HG02852 (cell line): ENCODE measurements at regions not wholly inside any gene's neighbourhood (a gene's known extent, or its start where the extent isn't known, plus 50 kb on each side); places are given as distances from the start of the nearest gene placed in this dataset.

Source experiments
- ATAC-seq: cut with Tn5 transposase; IDR thresholded peaks from one replicate; pipeline ENCODE4 v1.9.1; 2021; ENCODE audit warnings: mild to moderate bottlenecking, moderate library complexity; ENCODE audit not compliant: unreplicated experiment

- no peak for ATAC-seq
Observed at GRCh38 chrX:10811111-10811510, 190.7 kb upstream of the MID1 start.

- no peak for ATAC-seq
Observed at GRCh38 chrX:10813761-10814160, 193.4 kb upstream of the MID1 start.

- no peak for ATAC-seq
Observed at GRCh38 chrX:10818651-10819050, 198.3 kb upstream of the MID1 start.

- ATAC-seq: no peak
Observed at GRCh38 chrX:10819973-10820372, 199.6 kb upstream of the MID1 start.

- no peak for ATAC-seq
Observed at GRCh38 chrX:10821293-10821692, 200.9 kb upstream of the MID1 start.

GRCh38 chrX:10828036-10828435, 207.7 kb upstream of the MID1 start:
- ATAC-seq: no peak

- ATAC-seq: no peak
Observed at GRCh38 chrX:10828640-10829039, 208.3 kb upstream of the MID1 start.

GRCh38 chrX:10831716-10832502, 211.5 kb upstream of the MID1 start:
- no peak for ATAC-seq

- ATAC-seq: no peak
Observed at GRCh38 chrX:10833299-10834169, 213.1 kb upstream of the MID1 start.

GRCh38 chrX:10841579-10841978, 221.2 kb upstream of the MID1 start:
- ATAC-seq: no peak

GRCh38 chrX:10842646-10843045, 222.3 kb upstream of the MID1 start:
- no peak for ATAC-seq

GRCh38 chrX:10847333-10847732, 226.9 kb upstream of the MID1 start:
- no peak for ATAC-seq

- no peak for ATAC-seq
Observed at GRCh38 chrX:10851809-10852208, 231.4 kb upstream of the MID1 start.

- no peak for ATAC-seq
Observed at GRCh38 chrX:10854594-10854993, 234.2 kb upstream of the MID1 start.

GRCh38 chrX:10855845-10856244, 235.5 kb upstream of the MID1 start:
- no peak for ATAC-seq

- ATAC-seq: no peak
Observed at GRCh38 chrX:10856797-10857196, 236.4 kb upstream of the MID1 start.

- no peak for ATAC-seq
Observed at GRCh38 chrX:10859353-10859752, 239.0 kb upstream of the MID1 start.

- no peak for ATAC-seq
Observed at GRCh38 chrX:10875995-10876394, 235.1 kb upstream of the HCCS start.

- no peak for ATAC-seq
Observed at GRCh38 chrX:10882484-10882883, 228.6 kb upstream of the HCCS start.

- no peak for ATAC-seq
Observed at GRCh38 chrX:10884246-10884645, 226.9 kb upstream of the HCCS start.

- ATAC-seq: no peak
Observed at GRCh38 chrX:10892621-10893225, 218.4 kb upstream of the HCCS start.

- ATAC-seq: no peak
Observed at GRCh38 chrX:10893366-10893765, 217.8 kb upstream of the HCCS start.
